Panc1 (cell line): ENCODE measurements at regions not wholly inside any gene's neighbourhood (a gene's known extent, or its start where the extent isn't known, plus 50 kb on each side); places are given as distances from the start of the nearest gene placed in this dataset.

Experiments used
- ATAC-seq: fragments of 200-7000 bp; cut with Tn5 transposase; 2 replicates; pipeline ENCODE4 v1.9.1; 2020; ENCODE audit warnings: mild to moderate bottlenecking, moderate library complexity
- BruUV-seq: library from RNA; stranded (reverse); fragments of 400-500 nt; replicated peaks from 2 replicates; lab custom pipeline; 2021; lab: Mats Ljungman, UMichigan
- CTCF ChIA-PET: fragments of 300-600 bp; sonication (Branson Sonifier 250); formaldehyde crosslinking; loops from one replicate; lab custom pipeline; 2022; ENCODE audit warnings: antibody characterized with exemption; lab: Charles Lee
- POLR2A ChIA-PET: fragments of 300-600 bp; sonication (Branson Sonifier 250); formaldehyde crosslinking; loops from one replicate; lab custom pipeline; 2022; ENCODE audit warnings: antibody characterized with exemption; lab: Charles Lee
- DNase-seq: peaks from one replicate; pipeline ENCODE4 v3.0.0-alpha.2; 2010; ENCODE audit warnings: low read depth, low spot score
- H3K27ac ChIP-seq: 2 replicates; pipeline ENCODE4 v1.5.1; 2011; ENCODE audit warnings: mild to moderate bottlenecking, low read length, inconsistent platforms
- H3K27me3 ChIP-seq: fragments of 200-500 bp; sonication (Bioruptor generic); 2 replicates; pipeline ENCODE4 v1.6.0; 2014; ENCODE audit warnings: low read length, inconsistent platforms; ENCODE audit not compliant: control insufficient read depth, insufficient read depth
- H3K36me3 ChIP-seq: fragments of 200-500 bp; sonication (Bioruptor generic); 2 replicates; pipeline ENCODE4 v1.5.1; 2014; ENCODE audit warnings: inconsistent platforms, mild to moderate bottlenecking, low read length, moderate library complexity; ENCODE audit not compliant: control insufficient read depth, insufficient read depth
- H3K4me1 ChIP-seq: 2 replicates; pipeline ENCODE4 v1.5.1; 2011; ENCODE audit warnings: inconsistent platforms, mild to moderate bottlenecking, low read length, moderate library complexity; ENCODE audit not compliant: control insufficient read depth, insufficient read depth
- H3K4me3 ChIP-seq, 2 experiments: 2 replicates each; pipeline ENCODE4 v1.5.1; 2011 to 2012; ENCODE audit warnings: low read depth in 2 of 2, low read length in 2 of 2, mild to moderate bottlenecking in 2 of 2, inconsistent platforms in 1 of 2, moderate library complexity in 1 of 2
- H3K9me3 ChIP-seq: fragments of 200-500 bp; sonication (Bioruptor generic); 2 replicates; pipeline ENCODE4 v1.5.1; 2014; ENCODE audit warnings: low read depth, mild to moderate bottlenecking, inconsistent platforms, low read length, moderate library complexity; ENCODE audit not compliant: control insufficient read depth, insufficient read depth
- CTCF ChIP-seq: fragments of 450-650 bp; IDR thresholded peaks from 2 replicates; pipeline ENCODE4 v1.5.1; 2017; ENCODE audit warnings: mild to moderate bottlenecking
- POLR2AphosphoS5 ChIP-seq: IDR thresholded peaks from 2 replicates; pipeline ENCODE4 v1.6.1; 2012; ENCODE audit warnings: mild to moderate bottlenecking, low read depth, low read length, moderate library complexity
- REST ChIP-seq, 2 experiments: IDR thresholded peaks; 2 replicates each; pipeline ENCODE4 v1.6.1; 2011 to 2012; ENCODE audit warnings: low read depth in 2 of 2, control low read depth in 1 of 2, low read length in 1 of 2, mild to moderate bottlenecking in 1 of 2, moderate library complexity in 1 of 2; ENCODE audit not compliant: insufficient read depth in 1 of 2
- SIN3A ChIP-seq: IDR thresholded peaks from 2 replicates; pipeline ENCODE4 v1.6.1; 2012; ENCODE audit warnings: low read depth, mild to moderate bottlenecking, low read length, moderate library complexity, borderline replicate concordance; ENCODE audit not compliant: insufficient read depth
- TCF7L2 ChIP-seq: IDR thresholded peaks from 2 replicates; pipeline ENCODE4 v1.6.1; 2011; ENCODE audit warnings: mild to moderate bottlenecking, low read depth, low read length, inconsistent platforms
- in situ Hi-C: cut with HindIII; loops from 2 replicates; pipeline ENCODE4 v1.10.0; 2016; ENCODE audit warnings: low sequenced_read_pairs, low pct_unique_long_range_greater_than_20kb
- intact Hi-C: fragments of 100-400 bp; cut with micrococcal nuclease; formaldehyde crosslinking; loops from one replicate; pipeline ENCODE4 v1.10.0; 2022; ENCODE audit not compliant: unreplicated experiment

GRCh38 chr18:40624959-40625358, 1330.1 kb upstream of the PIK3C3 start:
- TF ChIP-seq POLR2AphosphoS5 (no peak), CTCF (no peak), SIN3A (no peak), TCF7L2 (no peak), REST (IDR thresholded peaks at IDR 0.05; ENCODE audit: insufficient read depth in 1 of 2, low read depth in 2 of 2, low read length in 1 of 2) (no peak)
- no peak for DNase-seq

GRCh38 chr18:40613721-40614120, 1341.3 kb upstream of the PIK3C3 start:
- ATAC-seq = no peak
- Histone ChIP-seq H3K4me3 (no peak overlapping the region), H3K27ac (no peak overlapping the region), H3K36me3 (no peaks in the 10 kb centered on the region), H3K9me3 (no peaks in the 10 kb centered on the region), H3K4me1 (no peaks in the 10 kb centered on the region), H3K27me3 (no peaks in the 10 kb centered on the region)
- ChIA-PET POLR2A (no interaction called here), CTCF (no interaction called here)
- intact Hi-C loops = no loop called here
- TF ChIP-seq CTCF (no peak), SIN3A (no peak), REST (IDR thresholded peaks at IDR 0.05; ENCODE audit: insufficient read depth in 1 of 2, low read depth in 2 of 2, low read length in 1 of 2) (no peak), POLR2AphosphoS5 (no peak), TCF7L2 (no peak)
- no peak for DNase-seq
- in situ Hi-C loops = no loop called here
- no TSS peak for BruUV-seq

More at GRCh38 chr18:40624959-40625358, 1330.1 kb upstream of the PIK3C3 start:
- POLR2A ChIA-PET = no interaction called here
- Histone ChIP-seq H3K27me3 (no peaks in the 10 kb centered on the region), H3K4me3 (no peak overlapping the region), H3K36me3 (no peaks in the 10 kb centered on the region), H3K9me3 (no peaks in the 10 kb centered on the region), H3K27ac (no peak overlapping the region), H3K4me1 (no peaks in the 10 kb centered on the region)
- no TSS peak for BruUV-seq
- in situ Hi-C loops (no loop called here), intact Hi-C loops (no loop called here)
- no peak for ATAC-seq
- CTCF ChIA-PET = no interaction called here
